SK-N-SH (cell line): ENCODE measurements at regions not wholly inside any gene's neighbourhood (a gene's known extent, or its start where the extent isn't known, plus 50 kb on each side); places are given as distances from the start of the nearest gene placed in this dataset.

Experiments used
- CTCF ChIA-PET: fragments of 300-600, 350-600 bp; formaldehyde crosslinking; extraction: SDS; loops from one replicate; lab custom pipeline; 2021; lab: Yijun Ruan, JAX
- POLR2A ChIA-PET: fragments of 350-600 bp; sonication (Branson Sonifier 250); formaldehyde crosslinking; extraction: SDS; loops from one replicate; lab custom pipeline; 2020; ENCODE audit warnings: antibody characterized with exemption, inconsistent platforms; lab: Yijun Ruan, JAX
- DNase-seq: peaks from one replicate; pipeline ENCODE4 v3.0.0; 2012
- H2AFZ ChIP-seq: fragments of 200-600 bp; sonication (generic); 2 replicates; pipeline ENCODE4 v1.8.1; 2016; ENCODE audit warnings: antibody characterized with exemption, mild to moderate bottlenecking, low read depth
- H3F3A ChIP-seq: fragments of 200-600 bp; sonication (generic); replicated peaks from 2 replicates; pipeline ENCODE3; 2016; ENCODE audit warnings: antibody characterized with exemption, mild to moderate bottlenecking; ENCODE audit not compliant: insufficient read depth
- H3K27ac ChIP-seq, 2 experiments: fragments of 200-500 bp in 1 of 2; fragments of 200-600 bp in 1 of 2; sonication (Bioruptor generic) in 1 of 2; sonication (generic), shearing (Covaris generic) in 1 of 2; 2 replicates each; pipeline versions ENCODE4 v1.5.1 to v1.6.1; 2014 to 2016; ENCODE audit warnings: low read depth in 2 of 2, inconsistent platforms in 1 of 2, low read length in 1 of 2, mild to moderate bottlenecking in 1 of 2, mixed read lengths in 1 of 2
- H3K27me3 ChIP-seq: fragments of 200-600 bp; sonication (generic), shearing (Covaris generic); 2 replicates; pipeline ENCODE4 v1.6.1; 2016; ENCODE audit warnings: mixed run types; ENCODE audit not compliant: insufficient read depth
- H3K36me3 ChIP-seq, 2 experiments: fragments of 200-500 bp in 1 of 2; fragments of 200-600 bp in 1 of 2; sonication (Bioruptor generic) in 1 of 2; sonication (generic) in 1 of 2; replicated peaks in 1 of 2; 2 replicates each; pipeline versions ENCODE3 to v1.5.1; 2014 to 2016; ENCODE audit warnings: low read length in 1 of 2, mild to moderate bottlenecking in 1 of 2; ENCODE audit not compliant: insufficient read depth in 2 of 2, control insufficient read depth in 1 of 2
- H3K4me1 ChIP-seq, 2 experiments: fragments of 200-500 bp in 1 of 2; fragments of 200-600 bp in 1 of 2; sonication (Bioruptor generic) in 1 of 2; sonication (generic), shearing (Covaris generic) in 1 of 2; 2 replicates each; pipeline versions ENCODE4 v1.5.1 to v1.6.1; 2014 to 2016; ENCODE audit warnings: low read depth in 1 of 2, low read length in 1 of 2, mixed run types in 1 of 2; ENCODE audit not compliant: insufficient read depth in 2 of 2, control insufficient read depth in 1 of 2
- H3K4me2 ChIP-seq: fragments of 200-600 bp; sonication (generic), shearing (Covaris generic); 2 replicates; pipeline ENCODE4 v1.6.1; 2017; ENCODE audit warnings: mixed run types
- H3K4me3 ChIP-seq, 2 experiments: fragments of 200-500 bp in 1 of 2; fragments of 200-600 bp in 1 of 2; sonication (Bioruptor generic) in 1 of 2; sonication (generic), shearing (Covaris generic) in 1 of 2; 2 replicates each; pipeline versions ENCODE4 v1.5.1 to v1.8.1; 2014 to 2016; ENCODE audit warnings: low read depth in 2 of 2, inconsistent platforms in 1 of 2, low read length in 1 of 2, mild to moderate bottlenecking in 1 of 2, mixed read lengths in 1 of 2, moderate library complexity in 1 of 2
- H3K79me2 ChIP-seq: fragments of 200-600 bp; sonication (generic); 2 replicates; pipeline ENCODE4 v1.8.1; 2017; ENCODE audit warnings: mild to moderate bottlenecking; ENCODE audit not compliant: insufficient read depth
- H3K9ac ChIP-seq: fragments of 200-600 bp; sonication (generic); 2 replicates; pipeline ENCODE4 v1.6.1; 2017; ENCODE audit warnings: mixed run types
- H3K9me2 ChIP-seq: fragments of 200-600 bp; sonication (generic); 2 replicates; pipeline ENCODE4 v1.6.1; 2017; ENCODE audit warnings: mixed run types
- H3K9me3 ChIP-seq: fragments of 200-600 bp; sonication (generic); 2 replicates; pipeline ENCODE4 v1.6.1; 2017; ENCODE audit warnings: mixed run types, mild to moderate bottlenecking, moderate library complexity
- H4K20me1 ChIP-seq: fragments of 200-600 bp; sonication (generic); 2 replicates; pipeline ENCODE4 v1.6.1; 2017; ENCODE audit warnings: mild to moderate bottlenecking, mixed run types; ENCODE audit not compliant: insufficient read depth
- CHD2 ChIP-seq: fragments of 150-350 bp; IDR thresholded peaks from 2 replicates; pipeline ENCODE4 v1.6.1; 2018; ENCODE audit warnings: low read length; ENCODE audit not compliant: partially characterized antibody
- ELF1 ChIP-seq: IDR thresholded peaks from 2 replicates; pipeline ENCODE4 v1.4.0; 2012
- EP300 ChIP-seq, 2 experiments: IDR thresholded peaks; 2 replicates each; pipeline versions ENCODE4 v1.4.0 to v1.6.1; 2012; ENCODE audit warnings: borderline replicate concordance in 1 of 2, low read depth in 1 of 2, low read length in 1 of 2
- FOSL2 ChIP-seq: IDR thresholded peaks from 2 replicates; pipeline ENCODE4 v1.4.0; 2012; ENCODE audit warnings: low read depth, mild to moderate bottlenecking, moderate library complexity, borderline replicate concordance
- FOXM1 ChIP-seq: IDR thresholded peaks from 2 replicates; pipeline ENCODE4 v1.4.0; 2012; ENCODE audit warnings: low read depth, mild to moderate bottlenecking
- GABPA ChIP-seq: IDR thresholded peaks from 2 replicates; pipeline ENCODE4 v1.4.0; 2012; ENCODE audit warnings: low read depth, mild to moderate bottlenecking
- IRF3 ChIP-seq: fragments of 150-350 bp; IDR thresholded peaks from 2 replicates; pipeline ENCODE4 v1.6.1; 2016; ENCODE audit warnings: mild to moderate bottlenecking, low read depth, low read length
- MEF2A ChIP-seq: IDR thresholded peaks from 2 replicates; pipeline ENCODE4 v1.4.0; 2012; ENCODE audit warnings: low read depth, borderline replicate concordance
- MXI1 ChIP-seq: IDR thresholded peaks from 2 replicates; pipeline ENCODE4 v1.6.1; 2012; ENCODE audit warnings: mild to moderate bottlenecking, low read depth, low read length, improper control_type of control experiment
- NFIC ChIP-seq: IDR thresholded peaks from 2 replicates; pipeline ENCODE4 v1.4.0; 2012; ENCODE audit warnings: borderline replicate concordance
- NRF1 ChIP-seq: IDR thresholded peaks from 2 replicates; pipeline ENCODE4 v1.6.1; 2012; ENCODE audit warnings: low read depth, mild to moderate bottlenecking, low read length
- POLR2AphosphoS5 ChIP-seq: IDR thresholded peaks from 2 replicates; pipeline ENCODE4 v1.6.1; 2012; ENCODE audit warnings: low read depth, low read length
- RCOR1 ChIP-seq: fragments of 150-350 bp; IDR thresholded peaks from 2 replicates; pipeline ENCODE4 v1.6.1; 2017; ENCODE audit warnings: antibody characterized with exemption, low read length
- RFX5 ChIP-seq: IDR thresholded peaks from 2 replicates; pipeline ENCODE4 v1.6.1; 2012; ENCODE audit warnings: mild to moderate bottlenecking, improper control_type of control experiment, low read length
- SIN3A ChIP-seq: IDR thresholded peaks from 2 replicates; pipeline ENCODE4 v1.6.1; 2012; ENCODE audit warnings: low read depth, mild to moderate bottlenecking, low read length, moderate library complexity, borderline replicate concordance
- TAF1 ChIP-seq: IDR thresholded peaks from 2 replicates; pipeline ENCODE4 v1.6.1; 2012; ENCODE audit warnings: low read depth, mild to moderate bottlenecking, low read length, moderate library complexity, borderline replicate concordance
- TEAD4 ChIP-seq: IDR thresholded peaks from 2 replicates; pipeline ENCODE4 v1.4.0; 2012; ENCODE audit warnings: mild to moderate bottlenecking, borderline replicate concordance; ENCODE audit not compliant: insufficient read depth
- USF1 ChIP-seq: IDR thresholded peaks from 2 replicates; pipeline ENCODE4 v1.4.0; 2012; ENCODE audit warnings: low read depth, borderline replicate concordance
- ZBTB33 ChIP-seq: IDR thresholded peaks from 2 replicates; pipeline ENCODE4 v1.4.0; 2012; ENCODE audit warnings: low read depth, borderline replicate concordance
- WGBS: methylation state at CpG from one replicate; pipeline ENCODE4 v1.1.6; 2017; ENCODE audit warnings: low lambda C conversion rate; 5-methylcytosine and 5-hydroxymethylcytosine counted together

GRCh38 chr18:8499810-8500675, 109.2 kb upstream of the RAB12 start:
- no peaks in the 10 kb centered on the region for H3K9me2 ChIP-seq
- H4K20me1 ChIP-seq = no peaks in the 10 kb centered on the region
- no peaks in the 10 kb centered on the region for H3K27me3 ChIP-seq
- H3K36me3 ChIP-seq = no peaks in the 10 kb centered on the region
- POLR2A ChIA-PET = no interaction called here
- WGBS = 46% methylated on average over 8 of the region's 8 CpGs
- H3K9ac ChIP-seq = no peak overlapping the region
- CTCF ChIA-PET = interaction anchor here (0.9 to 2.7 kb wide), 3 partner anchors 13 to 22 kb away, joined by 3 to 14 read pairs (median 3); no protein-coding TSS in a partner anchor
- H3K4me1 ChIP-seq = peaks cover 0 to 14% of the 10 kb centered on the region in 2 experiments; a peak in 1 of 4 replicates
- DNase-seq = no peak
- no peaks in the 10 kb centered on the region for H3F3A ChIP-seq
- H3K4me2 ChIP-seq = no peak overlapping the region
- no peak overlapping the region for H3K27ac ChIP-seq
- no peak overlapping the region for H3K4me3 ChIP-seq
- no peak for TF ChIP-seq RFX5
- TF ChIP-seq NRF1 = no peak
- no peak for TF ChIP-seq RCOR1
- no peak for TF ChIP-seq CHD2
- TF ChIP-seq ELF1 = no peak
- TF ChIP-seq GABPA = no peak
- no peak for TF ChIP-seq POLR2AphosphoS5
- no peak for TF ChIP-seq MEF2A
- no peak for TF ChIP-seq ZBTB33
- TF ChIP-seq FOXM1 = no peak
- no peak for TF ChIP-seq TAF1
- no peak for TF ChIP-seq MXI1
- no peak for TF ChIP-seq SIN3A
- TF ChIP-seq TEAD4 = no peak
- TF ChIP-seq IRF3 = no peak
- TF ChIP-seq NFIC = no peak
- no peak for TF ChIP-seq EP300 (IDR thresholded peaks at IDR 0.05; ENCODE audit: borderline replicate concordance in 1 of 2, low read depth in 1 of 2, low read length in 1 of 2)
- TF ChIP-seq FOSL2 = no peak
- TF ChIP-seq USF1 = no peak
- H2AFZ ChIP-seq = no peak overlapping the region
- no peaks in the 10 kb centered on the region for H3K9me3 ChIP-seq
- H3K79me2 ChIP-seq = no peaks in the 10 kb centered on the region
